Esophagus muscularis mucosa (tissue), 4 donors: ENCODE measurements at regions not wholly inside any gene's neighbourhood (a gene's known extent, or its start where the extent isn't known, plus 50 kb on each side); places are given as distances from the start of the nearest gene placed in this dataset.

ENCODE experiments used
- DNase-seq: peaks from one replicate; pipeline ENCODE4 v3.0.0-alpha.2; 2017; ENCODE audit errors: extremely low spot score
- H3K27ac ChIP-seq, 4 donors: fragments of 200-600 bp; sonication (generic); replicated peaks in 1 of 4; 1 replicate in 3 of 4; 2 replicates in 1 of 4; pipeline ENCODE4 v1.5.1; 2016 to 2019; ENCODE audit warnings: mild to moderate bottlenecking in 1 of 4
- H3K27me3 ChIP-seq, 4 donors: fragments of 200-600 bp; sonication (generic); one replicate each; pipeline versions ENCODE4 v1.5.1 to v1.6.0; 2016 to 2019
- H3K36me3 ChIP-seq, 4 donors: fragments of 200-600 bp; sonication (generic); one replicate each; pipeline ENCODE4 v1.5.1; 2016 to 2019
- H3K4me1 ChIP-seq, 4 donors: fragments of 200-600 bp; sonication (generic); one replicate each; pipeline ENCODE4 v1.5.1; 2016 to 2019
- H3K4me3 ChIP-seq, 4 donors: fragments of 200-600 bp; sonication (generic); 1 replicate in 2 of 4; 2 replicates in 2 of 4; pipeline ENCODE4 v1.5.1; 2016 to 2019; ENCODE audit warnings: mild to moderate bottlenecking in 4 of 4, moderate library complexity in 1 of 4
- H3K9me3 ChIP-seq, 4 donors: fragments of 200-600 bp; sonication (generic); 1 replicate in 3 of 4; 2 replicates in 1 of 4; pipeline ENCODE4 v1.5.1; 2016 to 2019
- EP300 ChIP-seq: sonication (generic); formaldehyde crosslinking; IDR thresholded peaks from one replicate; pipeline ENCODE4 v1.6.1; 2017; ENCODE audit warnings: antibody characterized with exemption
- POLR2A ChIP-seq: fragments of 450-650 bp; IDR thresholded peaks from one replicate; pipeline ENCODE4 v1.6.1; 2017; ENCODE audit warnings: antibody characterized with exemption, moderate library complexity, mild to moderate bottlenecking, low read depth
- POLR2AphosphoS5 ChIP-seq, 2 donors: sonication (generic); formaldehyde crosslinking; IDR thresholded peaks; one replicate each; pipeline ENCODE4 v1.6.1; 2017; ENCODE audit warnings: antibody characterized with exemption in 2 of 2
- WGBS: methylation state at CpG from one replicate; pipeline ENCODE4 v1.1.5; 2018; 5-methylcytosine and 5-hydroxymethylcytosine counted together
- intact Hi-C: fragments of 100-400 bp; cut with DNase I; formaldehyde crosslinking; loops from one replicate; pipeline ENCODE4 v1.15.1; 2023
- TF ChIP-seq, protein P1 (sequence below), 3 experiments: fragments of 200-600 bp in 2 of 3; fragments of 450-650 bp in 1 of 3; sonication (generic) in 2 of 3; IDR thresholded peaks; one replicate each; pipeline ENCODE4 v1.5.1; 2017 to 2019; ENCODE audit warnings: antibody characterized with exemption in 3 of 3, mild to moderate bottlenecking in 2 of 3, moderate library complexity in 1 of 3

DNA sequence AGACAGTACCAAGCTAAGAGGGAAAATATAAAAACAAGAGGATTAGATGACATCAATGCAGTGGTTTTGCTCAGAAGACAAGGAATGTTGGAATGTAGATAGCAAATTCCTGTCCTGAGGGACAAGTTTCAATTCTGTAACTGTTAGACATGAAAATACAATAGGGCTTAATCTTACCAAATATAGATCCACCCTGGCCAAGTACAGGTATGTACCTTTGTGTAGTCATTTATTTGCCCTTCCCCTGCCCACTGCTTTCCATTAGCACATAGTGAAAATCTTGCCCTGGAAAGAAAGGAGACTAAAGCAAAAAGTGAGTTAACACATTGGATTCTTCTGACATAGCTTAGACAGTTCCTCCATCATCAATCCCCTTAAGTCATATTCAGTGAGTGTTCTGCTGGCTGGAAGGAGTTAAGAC, 389.0 kb upstream of the THBS1 start:
- peaks cover 0 to 8% (median 7%) of the 10 kb centered on the region in 4 donors for H3K4me1 ChIP-seq
- no peaks in the 10 kb centered on the region for H3K27me3 ChIP-seq
- H3K4me3 ChIP-seq = no peak overlapping the region
- no peak for DNase-seq
- no peak for TF ChIP-seq POLR2AphosphoS5 (IDR thresholded peaks at IDR 0.05)
- TF ChIP-seq EP300 = no peak
- no peak for TF ChIP-seq POLR2A
- TF ChIP-seq, protein P1, sequence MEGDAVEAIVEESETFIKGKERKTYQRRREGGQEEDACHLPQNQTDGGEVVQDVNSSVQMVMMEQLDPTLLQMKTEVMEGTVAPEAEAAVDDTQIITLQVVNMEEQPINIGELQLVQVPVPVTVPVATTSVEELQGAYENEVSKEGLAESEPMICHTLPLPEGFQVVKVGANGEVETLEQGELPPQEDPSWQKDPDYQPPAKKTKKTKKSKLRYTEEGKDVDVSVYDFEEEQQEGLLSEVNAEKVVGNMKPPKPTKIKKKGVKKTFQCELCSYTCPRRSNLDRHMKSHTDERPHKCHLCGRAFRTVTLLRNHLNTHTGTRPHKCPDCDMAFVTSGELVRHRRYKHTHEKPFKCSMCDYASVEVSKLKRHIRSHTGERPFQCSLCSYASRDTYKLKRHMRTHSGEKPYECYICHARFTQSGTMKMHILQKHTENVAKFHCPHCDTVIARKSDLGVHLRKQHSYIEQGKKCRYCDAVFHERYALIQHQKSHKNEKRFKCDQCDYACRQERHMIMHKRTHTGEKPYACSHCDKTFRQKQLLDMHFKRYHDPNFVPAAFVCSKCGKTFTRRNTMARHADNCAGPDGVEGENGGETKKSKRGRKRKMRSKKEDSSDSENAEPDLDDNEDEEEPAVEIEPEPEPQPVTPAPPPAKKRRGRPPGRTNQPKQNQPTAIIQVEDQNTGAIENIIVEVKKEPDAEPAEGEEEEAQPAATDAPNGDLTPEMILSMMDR (IDR thresholded peaks at IDR 0.05) = no peak
- H3K36me3 ChIP-seq = no peaks in the 10 kb centered on the region
- no peak overlapping the region for H3K27ac ChIP-seq
- intact Hi-C loops = no loop called here
- no peaks in the 10 kb centered on the region for H3K9me3 ChIP-seq

DNA sequence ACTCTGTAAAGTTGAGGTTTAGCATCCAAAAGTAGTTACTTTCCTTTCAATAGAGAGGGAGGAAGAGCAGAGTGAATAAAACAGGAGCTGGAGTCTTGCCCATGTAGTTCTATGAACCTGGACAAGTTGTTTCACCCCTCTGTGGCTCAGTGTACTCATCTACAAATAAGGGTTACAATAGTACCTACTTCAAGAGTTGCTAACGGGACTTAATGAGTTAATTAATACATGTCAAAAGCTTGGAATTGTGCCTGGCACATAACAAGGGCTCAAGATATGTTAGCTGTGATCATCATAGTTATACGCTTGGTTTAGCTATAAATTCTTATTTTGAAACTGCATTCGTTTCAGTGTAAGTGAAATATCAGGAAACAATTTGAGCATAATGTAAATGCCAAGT, 388.5 kb upstream of the THBS1 start:
- intact Hi-C loops = no loop called here
- H3K4me1 ChIP-seq = peaks cover 0 to 8% (median 7%) of the 10 kb centered on the region in 4 donors
- no peak overlapping the region for H3K4me3 ChIP-seq
- no peak overlapping the region for H3K27ac ChIP-seq
- DNase-seq = no peak
- H3K27me3 ChIP-seq = no peaks in the 10 kb centered on the region
- no peaks in the 10 kb centered on the region for H3K36me3 ChIP-seq
- TF ChIP-seq POLR2A = no peak
- TF ChIP-seq POLR2AphosphoS5 (IDR thresholded peaks at IDR 0.05) = no peak
- TF ChIP-seq, protein P1 (IDR thresholded peaks at IDR 0.05) = no peak
- TF ChIP-seq EP300 = no peak
- WGBS = 73% methylated on average over 3 of the region's 3 CpGs
- H3K9me3 ChIP-seq = no peaks in the 10 kb centered on the region

GRCh38 chr15:39192979-39193560, 387.8 kb upstream of the THBS1 start:
- TF ChIP-seq POLR2AphosphoS5 (IDR thresholded peaks at IDR 0.05) (no peak), EP300 (no peak), POLR2A (no peak)
- TF ChIP-seq, protein P1 (IDR thresholded peaks at IDR 0.05) = no peak
- no peak overlapping the region for H3K27ac ChIP-seq
- H3K27me3 ChIP-seq = no peaks in the 10 kb centered on the region
- peaks cover 0 to 8% (median 7%) of the 10 kb centered on the region in 4 donors for H3K4me1 ChIP-seq
- no peaks in the 10 kb centered on the region for H3K36me3 ChIP-seq
- H3K4me3 ChIP-seq = no peak overlapping the region
- intact Hi-C loops = no loop called here
- no peak for DNase-seq
- 92% methylated on average over 3 of the region's 3 CpGs for WGBS
- H3K9me3 ChIP-seq = no peaks in the 10 kb centered on the region

GRCh38 chr15:39193611-39194010, 387.3 kb upstream of the THBS1 start:
- H3K4me1 ChIP-seq = peaks cover 0 to 8% (median 7%) of the 10 kb centered on the region in 4 donors
- no peaks in the 10 kb centered on the region for H3K9me3 ChIP-seq
- intact Hi-C loops = no loop called here
- WGBS = 92% methylated on average over 2 of the region's 2 CpGs
- H3K27ac ChIP-seq = no peak overlapping the region
- DNase-seq = no peak
- H3K36me3 ChIP-seq = no peaks in the 10 kb centered on the region
- TF ChIP-seq POLR2AphosphoS5 (IDR thresholded peaks at IDR 0.05) = no peak
- TF ChIP-seq, protein P1 (IDR thresholded peaks at IDR 0.05) = no peak
- no peak for TF ChIP-seq EP300
- TF ChIP-seq POLR2A = no peak
- H3K4me3 ChIP-seq = no peak overlapping the region
- H3K27me3 ChIP-seq = no peaks in the 10 kb centered on the region
